HG02588 (cell line): ENCODE measurements at regions not wholly inside any gene's neighbourhood (a gene's known extent, or its start where the extent isn't known, plus 50 kb on each side); places are given as distances from the start of the nearest gene placed in this dataset.
"Not testable (repeated sequence)": the region's sequence is repeated elsewhere in the genome, so short reads cannot be mapped to it uniquely, and the experiment has no call there.

Experiments used
- ATAC-seq: cut with Tn5 transposase; IDR thresholded peaks from one replicate; pipeline ENCODE4 v1.9.1; 2021; ENCODE audit warnings: mild to moderate bottlenecking, moderate library complexity; ENCODE audit not compliant: unreplicated experiment

- no peak for ATAC-seq
Measured at GRCh38 chr10:23543691-23544380, 105.0 kb downstream of the OTUD1 start.

GRCh38 chr10:23545866-23546265, 107.0 kb downstream of the OTUD1 start:
- ATAC-seq = not testable (repeated sequence)

GRCh38 chr10:23556727-23557440, 118.0 kb downstream of the OTUD1 start:
- no peak for ATAC-seq

GRCh38 chr10:23557777-23558176, 118.9 kb downstream of the OTUD1 start:
- ATAC-seq = no peak

- ATAC-seq = no peak
Measured at GRCh38 chr10:23558361-23558799, 119.5 kb downstream of the OTUD1 start.

- ATAC-seq = no peak
Measured at GRCh38 chr10:23568996-23569395, 130.1 kb downstream of the OTUD1 start.

GRCh38 chr10:23571884-23572283, 133.0 kb downstream of the OTUD1 start:
- no peak for ATAC-seq

GRCh38 chr10:23581906-23582450, 143.1 kb downstream of the OTUD1 start:
- no peak for ATAC-seq

GRCh38 chr10:23584396-23584795, 145.5 kb downstream of the OTUD1 start:
- ATAC-seq = no peak

GRCh38 chr10:23585186-23585585, 146.3 kb downstream of the OTUD1 start:
- no peak for ATAC-seq

- no peak for ATAC-seq
Measured at GRCh38 chr10:23585666-23586065, 146.8 kb downstream of the OTUD1 start.

- not testable (repeated sequence) for ATAC-seq
Measured at GRCh38 chr10:23595278-23595677, 156.4 kb downstream of the OTUD1 start.

- ATAC-seq = no peak
Measured at GRCh38 chr10:23604613-23605012, 165.7 kb downstream of the OTUD1 start.

- ATAC-seq = no peak
Measured at GRCh38 chr10:23606456-23606855, 167.6 kb downstream of the OTUD1 start.

GRCh38 chr10:23608926-23609325, 170.1 kb downstream of the OTUD1 start:
- no peak for ATAC-seq

- no peak for ATAC-seq
Measured at GRCh38 chr10:23610626-23611307, 171.9 kb downstream of the OTUD1 start.

GRCh38 chr10:23611308-23612029, 172.6 kb downstream of the OTUD1 start:
- ATAC-seq = no peak

GRCh38 chr10:23613900-23614299, 175.0 kb downstream of the OTUD1 start:
- peak; percentile 68 for ATAC-seq

GRCh38 chr10:23614483-23614882, 175.6 kb downstream of the OTUD1 start:
- ATAC-seq = peak; percentile 48

- no peak for ATAC-seq
Measured at GRCh38 chr10:23630376-23630775, 191.5 kb downstream of the OTUD1 start.

- ATAC-seq = no peak
Measured at GRCh38 chr10:23630885-23631284, 192.0 kb downstream of the OTUD1 start.
